Breast epithelium (tissue), 4 donors: ENCODE measurements at regions not wholly inside any gene's neighbourhood (a gene's known extent, or its start where the extent isn't known, plus 50 kb on each side); places are given as distances from the start of the nearest gene placed in this dataset.

Experiments used
- DNase-seq, 2 donors: peaks; one replicate each; pipeline ENCODE4 v3.0.0-alpha.2; 2019; ENCODE audit warnings: low spot score in 2 of 2
- H3K27ac ChIP-seq, 2 donors: fragments of 200-600 bp; sonication (generic) in 1 of 2; one replicate each; pipeline ENCODE4 v1.5.1; 2016 to 2019; ENCODE audit warnings: mild to moderate bottlenecking in 1 of 2
- H3K27me3 ChIP-seq, 2 donors: fragments of 200-600 bp; sonication (generic) in 1 of 2; one replicate each; pipeline versions ENCODE4 v1.5.1 to v1.6.0; 2017 to 2019; ENCODE audit warnings: control low read depth in 1 of 2, mild to moderate bottlenecking in 1 of 2
- H3K36me3 ChIP-seq: fragments of 200-600 bp; one replicate; pipeline ENCODE4 v1.5.1; 2019
- H3K4me1 ChIP-seq, 2 donors: fragments of 200-600 bp; sonication (generic); one replicate each; pipeline ENCODE4 v1.5.1; 2016 to 2019; ENCODE audit warnings: control low read depth in 1 of 2
- H3K4me3 ChIP-seq, 3 donors: fragments of 200-600 bp; sonication (generic); 1 replicate in 2 of 3; 2 replicates in 1 of 3; pipeline ENCODE4 v1.5.1; 2016 to 2019; ENCODE audit warnings: mild to moderate bottlenecking in 3 of 3, moderate library complexity in 2 of 3
- H3K9me3 ChIP-seq, 2 donors: fragments of 200-600 bp; sonication (generic) in 1 of 2; one replicate each; pipeline ENCODE4 v1.5.1; 2016 to 2019; ENCODE audit warnings: control low read depth in 1 of 2
- CTCF ChIP-seq, 3 donors: fragments of 450-650 bp; IDR thresholded peaks; one replicate each; pipeline ENCODE4 v1.5.1; 2016 to 2017; ENCODE audit warnings: antibody characterized with exemption in 3 of 3, mild to moderate bottlenecking in 3 of 3, moderate library complexity in 3 of 3
- POLR2A ChIP-seq: fragments of 450-650 bp; IDR thresholded peaks from one replicate; pipeline ENCODE4 v1.6.1; 2016; ENCODE audit warnings: antibody characterized with exemption, mild to moderate bottlenecking, moderate library complexity
- POLR2AphosphoS5 ChIP-seq, 3 donors: sonication (generic); formaldehyde crosslinking; IDR thresholded peaks; one replicate each; pipeline ENCODE4 v1.6.1; 2017; ENCODE audit warnings: antibody characterized with exemption in 3 of 3
- intact Hi-C: fragments of 100-400 bp; cut with DNase I; formaldehyde crosslinking; loops from one replicate; pipeline ENCODE4 v1.15.1; 2023; ENCODE audit warnings: low total_unique reads

GRCh38 chr1:186620566-186621350 is 59.5 kb downstream of the PTGS2 start:
- Histone ChIP-seq H3K4me3 (no peak overlapping the region), H3K9me3 (no peaks in the 10 kb centered on the region)
- TF ChIP-seq POLR2A (no peak), CTCF (IDR thresholded peaks at IDR 0.05) (no peak)

DNA sequence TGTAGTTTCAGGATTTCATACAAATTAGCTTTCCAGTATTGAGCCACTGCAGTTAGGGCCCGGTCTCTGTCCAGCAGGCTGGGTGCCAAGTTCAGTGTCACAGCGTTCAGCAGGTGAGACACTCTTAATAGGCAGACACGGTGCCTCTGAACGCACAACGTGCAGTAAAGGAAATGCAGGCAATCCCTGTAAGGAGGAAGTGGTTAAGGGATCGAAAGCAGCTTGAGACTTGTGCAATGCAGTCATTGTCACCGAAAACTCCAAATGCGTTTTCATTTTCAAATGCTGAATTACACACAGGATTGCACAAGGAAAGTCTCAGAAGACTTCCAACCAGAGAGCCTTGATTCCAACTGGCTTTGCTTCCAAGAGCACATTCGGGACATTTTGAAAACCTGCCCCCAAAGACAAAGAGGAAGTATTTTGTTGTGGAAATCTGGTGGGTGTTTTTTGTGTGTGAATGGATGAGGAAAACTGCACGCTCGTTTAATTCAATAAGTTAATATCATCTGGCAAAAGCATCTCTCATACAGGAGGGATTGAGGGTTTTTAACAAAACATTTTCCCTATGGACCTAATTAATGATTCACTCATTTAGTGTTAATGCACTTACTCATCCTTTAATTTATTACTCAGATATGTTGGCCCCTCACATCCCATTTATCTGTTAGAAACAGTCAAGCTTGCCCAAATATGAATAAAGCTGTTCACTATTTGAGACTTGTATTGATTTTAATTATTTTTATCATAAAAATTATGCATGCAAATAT is 61.6 kb downstream of the PTGS2 start:
- H3K27ac ChIP-seq = peak overlapping the region; percentile 48 to 69
- H3K4me1 ChIP-seq = no peaks in the 10 kb centered on the region
- H3K27me3 ChIP-seq = no peaks in the 10 kb centered on the region
- peak in 1 of 2 donors; percentile 53 for DNase-seq
- no peaks in the 10 kb centered on the region for H3K36me3 ChIP-seq
- intact Hi-C loops = no loop called here
- H3K9me3 ChIP-seq = no peaks in the 10 kb centered on the region
- H3K4me3 ChIP-seq = peak overlapping the region; percentile 17 to 55 (median 42)
- TF ChIP-seq CTCF (IDR thresholded peaks at IDR 0.05) = no peak
- TF ChIP-seq POLR2AphosphoS5 (IDR thresholded peaks at IDR 0.05) = peak in 2 of 3 donors; percentile 62 to 66
- TF ChIP-seq POLR2A = no peak

More at GRCh38 chr1:186620566-186621350, 59.5 kb downstream of the PTGS2 start:
- intact Hi-C loops = no loop called here
- Histone ChIP-seq H3K27ac (peak overlapping the region; percentile 26 to 58), H3K4me1 (no peaks in the 10 kb centered on the region), H3K27me3 (no peaks in the 10 kb centered on the region), H3K36me3 (no peaks in the 10 kb centered on the region)
- DNase-seq = no peak

DNA sequence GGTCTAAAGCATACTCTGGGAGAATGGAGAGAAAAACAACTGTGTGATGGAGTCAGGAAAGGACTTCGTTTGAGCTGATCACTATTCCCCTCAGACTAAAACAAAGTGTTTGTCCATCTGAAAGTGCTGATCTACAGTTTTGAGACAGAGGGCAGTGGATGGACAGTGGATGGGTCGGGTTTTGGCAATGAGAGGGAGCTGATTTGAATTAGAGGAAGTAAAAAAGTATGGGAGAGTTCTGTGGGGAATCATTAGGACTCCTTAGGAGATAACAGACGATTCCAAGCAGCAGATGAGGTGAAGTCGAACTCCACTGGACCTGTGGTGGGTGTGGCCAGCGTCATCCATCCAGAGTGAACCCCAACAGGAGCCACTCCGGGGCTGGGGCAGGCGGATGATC is 62.3 kb downstream of the PTGS2 start:
- peak overlapping the region; percentile 17 to 55 (median 42) for H3K4me3 ChIP-seq
- no peaks in the 10 kb centered on the region for H3K9me3 ChIP-seq
- no peaks in the 10 kb centered on the region for H3K27me3 ChIP-seq
- intact Hi-C loops = no loop called here
- no peak for TF ChIP-seq POLR2AphosphoS5 (IDR thresholded peaks at IDR 0.05)
- no peak for TF ChIP-seq CTCF (IDR thresholded peaks at IDR 0.05)
- TF ChIP-seq POLR2A = no peak
- H3K27ac ChIP-seq = peak overlapping the region; percentile 48 to 69
- H3K4me1 ChIP-seq = no peaks in the 10 kb centered on the region
- H3K36me3 ChIP-seq = no peaks in the 10 kb centered on the region
- DNase-seq = no peak

DNA sequence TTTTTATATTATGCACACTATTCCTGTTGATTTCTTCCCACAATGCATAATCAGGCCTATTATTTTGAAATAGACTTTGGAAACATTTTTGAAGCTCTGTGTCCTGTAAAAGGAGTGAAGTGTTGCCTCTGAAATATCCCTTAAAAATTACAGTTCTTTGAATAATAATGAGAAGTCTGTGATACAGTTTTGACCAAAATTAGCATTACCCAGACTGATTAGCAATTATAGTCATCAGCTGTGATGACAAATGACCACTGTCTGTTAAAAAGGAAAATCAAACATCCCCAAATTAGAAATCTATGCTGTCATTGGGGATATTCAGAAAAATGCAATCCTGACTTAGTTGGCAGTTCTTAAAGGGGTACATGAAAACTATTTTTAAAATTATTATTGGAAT is 63.7 kb downstream of the PTGS2 start:
- TF ChIP-seq POLR2A = no peak
- no peak for TF ChIP-seq CTCF (IDR thresholded peaks at IDR 0.05)
- TF ChIP-seq POLR2AphosphoS5 (IDR thresholded peaks at IDR 0.05) = no peak
- H3K27ac ChIP-seq = no peak overlapping the region
- H3K36me3 ChIP-seq = no peaks in the 10 kb centered on the region
- DNase-seq = no peak
- intact Hi-C loops = no loop called here
- H3K4me3 ChIP-seq = no peak overlapping the region
- H3K9me3 ChIP-seq = no peaks in the 10 kb centered on the region
- H3K4me1 ChIP-seq = no peaks in the 10 kb centered on the region
- H3K27me3 ChIP-seq = no peaks in the 10 kb centered on the region

GRCh38 chr1:186615332-186615731 is 64.9 kb downstream of the PTGS2 start:
- Histone ChIP-seq H3K36me3 (no peaks in the 10 kb centered on the region), H3K27me3 (no peaks in the 10 kb centered on the region), H3K9me3 (no peaks in the 10 kb centered on the region), H3K27ac (no peak overlapping the region), H3K4me1 (no peaks in the 10 kb centered on the region), H3K4me3 (no peak overlapping the region)
- TF ChIP-seq CTCF (IDR thresholded peaks at IDR 0.05) (no peak), POLR2AphosphoS5 (IDR thresholded peaks at IDR 0.05) (no peak), POLR2A (no peak)
- intact Hi-C loops = no loop called here
- DNase-seq = no peak
